Nephron (organoid): ENCODE measurements at regions not wholly inside any gene's neighbourhood (a gene's known extent, or its start where the extent isn't known, plus 50 kb on each side); places are given as distances from the start of the nearest gene placed in this dataset.

Experiments
- H3K27ac Mint-ChIP-seq, 3 experiments: 2 replicates each; pipeline ENCODE4 v1.8.0; 2020; ENCODE audit warnings: mixed read lengths in 3 of 3, mild to moderate bottlenecking in 2 of 3, moderate library complexity in 1 of 3
- H3K27me3 Mint-ChIP-seq: 2 replicates; pipeline ENCODE4 v1.8.0; 2021; ENCODE audit warnings: low read depth, mild to moderate bottlenecking, moderate library complexity, mixed read lengths
- H3K36me3 Mint-ChIP-seq: 2 replicates; pipeline ENCODE4 v1.8.0; 2020; ENCODE audit warnings: low read depth, mixed read lengths
- H3K4me1 Mint-ChIP-seq: 2 replicates; pipeline ENCODE4 v1.8.0; 2020; ENCODE audit warnings: mixed read lengths
- H3K4me3 Mint-ChIP-seq, 3 experiments: 2 replicates each; pipeline ENCODE4 v1.8.0; 2020; ENCODE audit warnings: mild to moderate bottlenecking in 3 of 3, mixed read lengths in 3 of 3, moderate library complexity in 2 of 3
- H3K9me3 Mint-ChIP-seq: 2 replicates; pipeline ENCODE4 v1.8.0; 2020; ENCODE audit warnings: mixed read lengths
- CTCF ChIP-seq, 3 experiments: fragments of 200-600 bp; sonication (generic); IDR thresholded peaks; one replicate each; pipeline ENCODE4 v1.5.0; 2021; ENCODE audit warnings: antibody characterized with exemption in 3 of 3; ENCODE audit not compliant: unreplicated experiment in 3 of 3

- no peaks in the 10 kb centered on the region for H3K9me3 Mint-ChIP-seq
- peaks cover 38% of the 10 kb centered on the region for H3K4me1 Mint-ChIP-seq
- H3K4me3 Mint-ChIP-seq = no peak overlapping the region
- TF ChIP-seq CTCF (IDR thresholded peaks at IDR 0.05; ENCODE audit: unreplicated experiment in 3 of 3) = no peak
- no peaks in the 10 kb centered on the region for H3K36me3 Mint-ChIP-seq
- peak overlapping the region in 1 of 3 experiments; percentile 62 for H3K27ac Mint-ChIP-seq
- H3K27me3 Mint-ChIP-seq = peaks cover 41% of the 10 kb centered on the region
Observed at GRCh38 chr17:77691216-77692085, 267.1 kb upstream of the TNRC6C start.

GRCh38 chr17:77692571-77693161, 265.8 kb upstream of the TNRC6C start:
- Mint-ChIP-seq H3K27ac (peak overlapping the region in 1 of 3 experiments; percentile 3), H3K4me3 (no peak overlapping the region), H3K4me1 (peaks cover 40% of the 10 kb centered on the region), H3K9me3 (no peaks in the 10 kb centered on the region), H3K27me3 (peaks cover 53% of the 10 kb centered on the region), H3K36me3 (no peaks in the 10 kb centered on the region)
- no peak for TF ChIP-seq CTCF (IDR thresholded peaks at IDR 0.05; ENCODE audit: unreplicated experiment in 3 of 3)

GRCh38 chr17:77693301-77693700, 265.2 kb upstream of the TNRC6C start:
- Mint-ChIP-seq H3K4me3 (peak overlapping the region in 1 of 3 experiments; percentile 29), H3K9me3 (no peaks in the 10 kb centered on the region), H3K36me3 (no peaks in the 10 kb centered on the region), H3K27me3 (peaks cover 57% of the 10 kb centered on the region), H3K4me1 (peaks cover 40% of the 10 kb centered on the region), H3K27ac (peak overlapping the region; percentile 6 to 18 (median 15))
- no peak for TF ChIP-seq CTCF (IDR thresholded peaks at IDR 0.05; ENCODE audit: unreplicated experiment in 3 of 3)

GRCh38 chr17:77693776-77694175, 264.7 kb upstream of the TNRC6C start:
- Mint-ChIP-seq H3K4me3 (peak overlapping the region in 1 of 3 experiments; percentile 29), H3K4me1 (peaks cover 44% of the 10 kb centered on the region), H3K27me3 (peaks cover 62% of the 10 kb centered on the region)

More at GRCh38 chr17:77693776-77694175, 264.7 kb upstream of the TNRC6C start:
- H3K9me3 Mint-ChIP-seq = no peaks in the 10 kb centered on the region
- H3K36me3 Mint-ChIP-seq = no peaks in the 10 kb centered on the region
- H3K27ac Mint-ChIP-seq = peak overlapping the region; percentile 6 to 18 (median 15)
- TF ChIP-seq CTCF (IDR thresholded peaks at IDR 0.05; ENCODE audit: unreplicated experiment in 3 of 3) = no peak
